Hepatocyte (in vitro differentiated cells): ENCODE measurements at regions not wholly inside any gene's neighbourhood (a gene's known extent, or its start where the extent isn't known, plus 50 kb on each side); places are given as distances from the start of the nearest gene placed in this dataset.

Experiments
- CTCF ChIP-seq: fragments of 200-600 bp; sonication (generic); IDR thresholded peaks from 2 replicates; pipeline ENCODE4 v1.5.1; 2016; ENCODE audit warnings: antibody characterized with exemption, mild to moderate bottlenecking; ENCODE audit not compliant: poor library complexity
- EZH2 ChIP-seq: fragments of 200-600 bp; sonication (generic); IDR thresholded peaks from 2 replicates; pipeline ENCODE4 v1.6.1; 2016; ENCODE audit warnings: antibody characterized with exemption, mild to moderate bottlenecking, borderline replicate concordance

DNA sequence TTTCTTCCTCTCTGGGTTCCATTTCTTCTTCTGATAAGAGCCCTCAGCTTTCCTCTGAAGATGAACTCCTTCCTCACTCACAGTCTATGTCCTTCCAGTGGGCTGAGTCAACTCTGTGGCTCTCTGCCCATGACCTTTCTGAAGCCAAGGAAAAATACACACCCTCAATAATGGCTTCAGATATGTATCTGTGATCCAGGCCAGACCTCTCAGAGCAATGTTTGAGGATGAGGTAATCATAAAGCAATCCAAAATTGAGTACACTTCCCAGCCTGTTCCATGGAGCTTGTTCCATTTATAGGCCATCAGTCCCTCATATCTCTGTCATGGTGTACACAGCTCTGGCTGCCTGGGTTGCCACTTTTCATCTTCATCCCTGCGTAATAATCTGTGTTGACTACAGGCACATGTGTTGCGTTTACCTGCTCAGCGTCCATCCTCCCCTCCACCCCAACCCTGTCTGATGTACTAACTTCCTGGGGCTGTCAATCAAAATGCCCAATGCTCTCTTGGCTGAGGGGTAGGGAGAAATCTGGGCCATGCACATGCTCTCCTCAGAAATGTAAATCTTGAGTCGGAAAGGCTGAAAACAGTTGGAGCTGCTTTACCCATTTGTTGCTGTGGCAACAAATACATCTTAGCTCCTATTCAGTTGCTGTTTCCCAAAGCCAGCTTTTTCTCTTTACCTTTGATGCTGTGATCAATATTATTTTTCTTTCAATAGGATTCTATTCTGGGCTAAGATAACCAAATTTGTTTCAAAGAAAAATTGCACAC, 377.8 kb upstream of the TMEM132C start:
- no peak for TF ChIP-seq CTCF
- no peak for TF ChIP-seq EZH2
